Anterior cingulate cortex (tissue), 58 donors: ENCODE measurements at regions not wholly inside any gene's neighbourhood (a gene's known extent, or its start where the extent isn't known, plus 50 kb on each side); places are given as distances from the start of the nearest gene placed in this dataset.

Experiments used
- DNase-seq, 58 donors: peaks; one replicate each; lab custom pipeline; 2025; lab: John Stamatoyannopoulos, UW

DNA sequence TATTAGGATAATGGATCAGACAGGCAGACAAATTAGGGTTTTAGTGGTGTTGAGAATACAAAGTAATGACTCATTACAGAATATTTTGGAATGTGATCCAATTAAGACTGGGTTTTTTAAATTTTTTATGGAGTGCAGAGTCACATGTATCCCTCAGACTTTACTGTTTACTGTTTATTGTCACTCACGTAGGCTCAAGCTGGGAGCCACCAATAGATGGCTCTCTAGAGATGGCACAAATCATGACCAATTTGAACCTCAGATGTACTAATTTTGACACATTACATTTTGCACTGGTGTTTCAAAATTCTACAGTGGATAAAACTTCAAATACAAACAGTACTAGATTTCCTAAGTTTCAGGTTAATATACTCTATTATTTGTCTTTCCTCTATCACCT lies 53.6 kb upstream of the ANO3 start:
- no peak for DNase-seq
